Smooth muscle cell (in vitro differentiated cells): ENCODE measurements at regions not wholly inside any gene's neighbourhood (a gene's known extent, or its start where the extent isn't known, plus 50 kb on each side); places are given as distances from the start of the nearest gene placed in this dataset.

Source experiments
- DNase-seq: peaks from one replicate; lab custom pipeline; 2025; ENCODE audit not compliant: unreplicated experiment; lab: John Stamatoyannopoulos, UW
- H2AFZ ChIP-seq: fragments of 200-600 bp; sonication (generic); 2 replicates; pipeline ENCODE4 v1.6.0; 2016; ENCODE audit warnings: antibody characterized with exemption, low read depth, mild to moderate bottlenecking
- H3F3A ChIP-seq: fragments of 200-600 bp; sonication (generic); 2 replicates; pipeline ENCODE4 v1.6.0; 2017; ENCODE audit warnings: antibody characterized with exemption, low read depth
- H3K27ac ChIP-seq: fragments of 200-600 bp; sonication (generic); 2 replicates; pipeline ENCODE4 v1.5.1; 2016; ENCODE audit warnings: low read depth, mild to moderate bottlenecking
- H3K27me3 ChIP-seq: fragments of 200-600 bp; sonication (generic); 2 replicates; pipeline ENCODE4 v1.6.1; 2016; ENCODE audit warnings: low read depth, mild to moderate bottlenecking
- H3K36me3 ChIP-seq: fragments of 200-600 bp; sonication (generic); 2 replicates; pipeline ENCODE4 v1.5.1; 2016; ENCODE audit warnings: low read depth
- H3K4me1 ChIP-seq: fragments of 200-600 bp; sonication (generic); 2 replicates; pipeline ENCODE4 v1.5.1; 2016; ENCODE audit warnings: low read depth
- H3K4me2 ChIP-seq: fragments of 200-600 bp; sonication (generic); 2 replicates; pipeline ENCODE4 v1.6.0; 2016; ENCODE audit warnings: mild to moderate bottlenecking
- H3K4me3 ChIP-seq: fragments of 200-600 bp; sonication (generic); 2 replicates; pipeline ENCODE4 v1.5.1; 2016; ENCODE audit warnings: mild to moderate bottlenecking
- H3K79me2 ChIP-seq: fragments of 200-600 bp; sonication (generic); 2 replicates; pipeline ENCODE4 v1.6.0; 2016; ENCODE audit warnings: low read depth, mild to moderate bottlenecking
- H3K9ac ChIP-seq: fragments of 200-600 bp; sonication (generic); 2 replicates; pipeline ENCODE4 v1.6.0; 2016; ENCODE audit warnings: low read depth
- H3K9me3 ChIP-seq: fragments of 200-600 bp; sonication (generic); replicated peaks from 2 replicates; pipeline ENCODE4 v1.5.1; 2016; ENCODE audit warnings: low read depth
- H4K20me1 ChIP-seq: fragments of 200-600 bp; sonication (generic); 2 replicates; pipeline ENCODE4 v1.6.0; 2016; ENCODE audit warnings: low read depth
- WGBS: methylation state at CpG from one replicate; pipeline ENCODE4 v1.1.7; 2016; ENCODE audit warnings: low lambda C conversion rate; 5-methylcytosine and 5-hydroxymethylcytosine counted together
- TF ChIP-seq, protein P1 (sequence below): fragments of 200-600 bp; sonication (generic); IDR thresholded peaks from 2 replicates; pipeline ENCODE4 v1.5.1; 2017; ENCODE audit warnings: borderline replicate concordance, mild to moderate bottlenecking, antibody characterized with exemption; ENCODE audit not compliant: insufficient read depth, poor library complexity, severe bottlenecking

DNA sequence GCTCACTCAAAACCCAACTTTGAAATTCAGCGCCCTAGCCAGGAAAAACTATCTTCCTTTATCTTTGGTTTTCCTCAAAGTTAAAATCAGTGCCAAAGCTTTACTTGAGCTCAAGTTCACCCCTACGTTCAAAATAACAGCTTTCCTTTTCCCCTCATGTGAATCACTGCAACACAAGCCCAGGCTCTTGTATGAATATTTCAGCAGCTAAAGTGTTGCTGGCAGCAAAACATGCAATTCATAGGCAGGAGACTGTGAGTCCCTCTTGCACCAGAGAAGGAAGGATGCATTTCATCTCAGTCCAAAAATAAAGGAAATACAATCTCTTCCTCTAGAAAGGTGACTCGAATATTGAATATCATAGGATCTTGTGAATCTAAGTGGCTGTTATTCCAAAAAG is 461.3 kb upstream of the SOX11 start:
- WGBS = 87% methylated on average over 3 of the region's 3 CpGs
- Histone ChIP-seq H3K4me3 (no peak overlapping the region), H3K79me2 (no peaks in the 10 kb centered on the region), H3K4me2 (no peak overlapping the region), H3K36me3 (no peaks in the 10 kb centered on the region), H3K9ac (no peak overlapping the region), H3K27ac (no peak overlapping the region), H3F3A (no peaks in the 10 kb centered on the region), H3K27me3 (peaks cover 4% of the 10 kb centered on the region), H3K9me3 (no peaks in the 10 kb centered on the region), H3K4me1 (no peaks in the 10 kb centered on the region), H4K20me1 (no peaks in the 10 kb centered on the region), H2AFZ (no peak overlapping the region)
- DNase-seq = no peak
- TF ChIP-seq, protein P1, sequence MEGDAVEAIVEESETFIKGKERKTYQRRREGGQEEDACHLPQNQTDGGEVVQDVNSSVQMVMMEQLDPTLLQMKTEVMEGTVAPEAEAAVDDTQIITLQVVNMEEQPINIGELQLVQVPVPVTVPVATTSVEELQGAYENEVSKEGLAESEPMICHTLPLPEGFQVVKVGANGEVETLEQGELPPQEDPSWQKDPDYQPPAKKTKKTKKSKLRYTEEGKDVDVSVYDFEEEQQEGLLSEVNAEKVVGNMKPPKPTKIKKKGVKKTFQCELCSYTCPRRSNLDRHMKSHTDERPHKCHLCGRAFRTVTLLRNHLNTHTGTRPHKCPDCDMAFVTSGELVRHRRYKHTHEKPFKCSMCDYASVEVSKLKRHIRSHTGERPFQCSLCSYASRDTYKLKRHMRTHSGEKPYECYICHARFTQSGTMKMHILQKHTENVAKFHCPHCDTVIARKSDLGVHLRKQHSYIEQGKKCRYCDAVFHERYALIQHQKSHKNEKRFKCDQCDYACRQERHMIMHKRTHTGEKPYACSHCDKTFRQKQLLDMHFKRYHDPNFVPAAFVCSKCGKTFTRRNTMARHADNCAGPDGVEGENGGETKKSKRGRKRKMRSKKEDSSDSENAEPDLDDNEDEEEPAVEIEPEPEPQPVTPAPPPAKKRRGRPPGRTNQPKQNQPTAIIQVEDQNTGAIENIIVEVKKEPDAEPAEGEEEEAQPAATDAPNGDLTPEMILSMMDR = no peak

DNA sequence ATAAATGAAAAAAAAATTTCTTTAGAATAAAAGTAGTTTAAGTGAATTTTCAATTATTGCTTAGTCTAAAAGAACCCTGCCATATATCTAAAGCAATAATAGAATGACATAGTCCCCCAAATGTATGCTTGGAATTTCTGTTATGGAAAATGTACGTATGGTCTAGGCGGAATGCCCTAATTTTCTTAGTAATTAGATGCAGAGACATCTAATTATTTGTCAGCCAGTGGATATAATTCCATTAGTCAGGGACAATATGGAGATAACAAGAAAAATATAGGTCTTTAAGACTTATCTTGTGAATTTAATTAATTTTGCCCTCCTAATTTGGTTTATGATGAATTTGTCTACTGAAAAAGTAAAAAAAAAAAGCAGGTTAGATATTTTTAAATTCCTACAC is 460.9 kb upstream of the SOX11 start:
- Histone ChIP-seq H3K27me3 (peaks cover 4% of the 10 kb centered on the region), H2AFZ (no peak overlapping the region), H3K79me2 (no peaks in the 10 kb centered on the region), H3K27ac (no peak overlapping the region), H3K36me3 (no peaks in the 10 kb centered on the region), H3K9me3 (no peaks in the 10 kb centered on the region), H3K4me1 (no peaks in the 10 kb centered on the region), H4K20me1 (no peaks in the 10 kb centered on the region), H3K4me2 (no peak overlapping the region), H3K4me3 (no peak overlapping the region), H3K9ac (no peak overlapping the region), H3F3A (no peaks in the 10 kb centered on the region)
- no peak for DNase-seq
- TF ChIP-seq, protein P1 = no peak
- 91% methylated on average over 2 of the region's 2 CpGs for WGBS

DNA sequence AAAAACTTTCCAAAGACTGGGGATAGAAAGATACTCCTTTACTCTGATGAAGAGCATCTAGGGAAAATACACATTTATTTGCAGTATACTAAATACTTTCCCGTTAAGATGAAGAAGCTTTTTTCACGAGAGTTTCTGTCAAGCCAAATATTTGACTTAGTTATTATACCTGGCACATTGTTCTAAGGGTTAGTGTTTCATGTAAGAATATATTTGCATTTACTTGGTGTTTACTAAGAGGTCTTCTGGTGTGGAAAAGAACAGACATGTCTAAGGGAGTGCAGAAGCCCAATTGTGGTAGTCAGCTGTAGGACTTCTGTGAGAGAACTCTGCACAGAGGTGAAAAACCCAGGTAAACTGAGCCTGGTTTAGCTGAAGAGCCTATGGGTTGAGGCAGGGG is 457.6 kb upstream of the SOX11 start:
- 91% methylated on average over 2 of the region's 2 CpGs for WGBS
- no peak overlapping the region for H3K27ac ChIP-seq
- no peak overlapping the region for H3K4me2 ChIP-seq
- H2AFZ ChIP-seq = no peak overlapping the region
- H3K27me3 ChIP-seq = peaks cover 4% of the 10 kb centered on the region
- no peaks in the 10 kb centered on the region for H3F3A ChIP-seq
- no peaks in the 10 kb centered on the region for H3K36me3 ChIP-seq
- H3K79me2 ChIP-seq = no peaks in the 10 kb centered on the region
- H4K20me1 ChIP-seq = no peaks in the 10 kb centered on the region
- no peaks in the 10 kb centered on the region for H3K9me3 ChIP-seq
- no peak overlapping the region for H3K9ac ChIP-seq
- no peak for DNase-seq
- TF ChIP-seq, protein P1 = no peak
- no peak overlapping the region for H3K4me3 ChIP-seq
- no peaks in the 10 kb centered on the region for H3K4me1 ChIP-seq

DNA sequence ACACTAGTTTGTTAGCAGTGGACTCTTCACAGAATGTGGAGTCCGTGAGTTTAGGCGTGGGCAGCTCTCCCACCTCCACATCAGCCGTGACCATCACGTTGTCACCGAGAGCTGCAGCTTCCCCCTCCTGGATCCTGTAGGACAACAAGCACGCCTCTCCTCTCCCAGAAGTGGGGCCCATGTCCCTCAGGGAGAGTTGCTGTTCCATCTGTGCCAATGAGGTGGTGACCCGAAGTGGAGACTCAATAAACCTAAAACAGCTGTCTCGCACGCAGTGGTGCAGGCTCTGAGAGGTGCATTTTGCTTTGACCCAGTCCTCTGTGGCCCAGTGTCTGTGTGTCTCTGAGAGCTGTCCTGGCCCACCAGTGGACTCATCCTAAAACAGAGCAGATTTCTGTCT is 456.5 kb upstream of the SOX11 start:
- Histone ChIP-seq H3K36me3 (no peaks in the 10 kb centered on the region), H3K27ac (no peak overlapping the region), H3K27me3 (no peaks in the 10 kb centered on the region), H3K4me3 (no peak overlapping the region), H3K4me1 (no peaks in the 10 kb centered on the region), H3F3A (no peaks in the 10 kb centered on the region), H3K9me3 (no peaks in the 10 kb centered on the region), H4K20me1 (no peaks in the 10 kb centered on the region), H3K9ac (no peak overlapping the region), H2AFZ (no peak overlapping the region), H3K4me2 (no peak overlapping the region), H3K79me2 (no peaks in the 10 kb centered on the region)
- DNase-seq = no peak
- TF ChIP-seq, protein P1 = no peak
- 92% methylated on average over 9 of the region's 9 CpGs for WGBS
